IMR-90 (cell line): ENCODE measurements at regions not wholly inside any gene's neighbourhood (a gene's known extent, or its start where the extent isn't known, plus 50 kb on each side); places are given as distances from the start of the nearest gene placed in this dataset.

ENCODE experiments used
- ATAC-seq: fragments of 200-7000 bp; cut with Tn5 transposase; 2 replicates; pipeline ENCODE4 v1.9.1; 2020; ENCODE audit warnings: low read depth, mild to moderate bottlenecking, moderate library complexity
- BruUV-seq: library from RNA; stranded (reverse); fragments of 400-500 nt; replicated peaks from 2 replicates; lab custom pipeline; 2021; lab: Mats Ljungman, UMichigan
- CTCF ChIA-PET: fragments of 300-600 bp; formaldehyde crosslinking; extraction: SDS; loops from one replicate; lab custom pipeline; 2021; ENCODE audit warnings: antibody characterized with exemption; lab: Yijun Ruan, JAX
- POLR2A ChIA-PET: fragments of 300-600 bp; sonication (Branson Sonifier 250); formaldehyde crosslinking; loops from one replicate; lab custom pipeline; 2022; ENCODE audit warnings: antibody characterized with exemption; ENCODE audit not compliant: unreplicated experiment; lab: Charles Lee
- DNase-seq: peaks from one replicate; pipeline ENCODE4 v3.0.0; 2013
- H2AFZ ChIP-seq: replicated peaks from 2 replicates; pipeline ENCODE3; 2013; ENCODE audit warnings: low read length, mild to moderate bottlenecking; ENCODE audit not compliant: poor library complexity
- H2AK5ac ChIP-seq: 2 replicates; pipeline ENCODE4 v1.6.1; 2013; ENCODE audit warnings: low read depth, low read length, inconsistent platforms
- H2AK9ac ChIP-seq: replicated peaks from 2 replicates; pipeline ENCODE3; 2013; ENCODE audit warnings: mild to moderate bottlenecking, low read depth, low read length, moderate library complexity; ENCODE audit not compliant: poor library complexity
- H2BK120ac ChIP-seq: 2 replicates; pipeline ENCODE4 v1.6.1; 2013; ENCODE audit warnings: low read depth, low read length, inconsistent platforms
- H2BK15ac ChIP-seq: 3 replicates; pipeline ENCODE4 v1.6.1; 2013; ENCODE audit warnings: low read depth, low read length, inconsistent platforms
- H2BK20ac ChIP-seq: 2 replicates; pipeline ENCODE4 v1.6.1; 2013; ENCODE audit warnings: low read depth, mild to moderate bottlenecking, inconsistent platforms, low read length, moderate library complexity
- H2BK5ac ChIP-seq: 2 replicates; pipeline ENCODE4 v1.6.1; 2013; ENCODE audit warnings: mild to moderate bottlenecking, low read depth, low read length, inconsistent platforms; ENCODE audit not compliant: poor library complexity, severe bottlenecking
- H3K14ac ChIP-seq: replicated peaks from 2 replicates; pipeline ENCODE4 v1.6.1; 2013; ENCODE audit warnings: low read depth, low read length, inconsistent platforms
- H3K18ac ChIP-seq: 2 replicates; pipeline ENCODE4 v1.6.1; 2013; ENCODE audit warnings: low read depth, low read length, control low read depth
- H3K23ac ChIP-seq: 2 replicates; pipeline ENCODE4 v1.6.1; 2013; ENCODE audit warnings: low read depth, low read length, inconsistent platforms
- H3K27ac ChIP-seq: 2 replicates; pipeline ENCODE4 v1.5.1; 2013; ENCODE audit warnings: mild to moderate bottlenecking, control low read depth, low read length; ENCODE audit not compliant: insufficient read depth
- H3K27me3 ChIP-seq: 2 replicates; pipeline ENCODE4 v1.6.1; 2013; ENCODE audit warnings: low read length; ENCODE audit not compliant: control insufficient read depth, insufficient read depth
- H3K36me3 ChIP-seq: 2 replicates; pipeline ENCODE4 v1.6.1; 2013; ENCODE audit warnings: low read length, mixed read lengths; ENCODE audit not compliant: control insufficient read depth, insufficient read depth
- H3K4ac ChIP-seq: 2 replicates; pipeline ENCODE4 v1.6.1; 2013; ENCODE audit warnings: low read depth, low read length, inconsistent platforms
- H3K4me1 ChIP-seq: 2 replicates; pipeline ENCODE4 v1.6.1; 2013; ENCODE audit warnings: low read length, mixed read lengths; ENCODE audit not compliant: control insufficient read depth, insufficient read depth
- H3K4me2 ChIP-seq: 2 replicates; pipeline ENCODE4 v1.6.1; 2013; ENCODE audit warnings: low read depth, mild to moderate bottlenecking, control low read depth, low read length, moderate library complexity
- H3K4me3 ChIP-seq: 2 replicates; pipeline ENCODE4 v1.5.1; 2013; ENCODE audit warnings: low read depth, mild to moderate bottlenecking, control low read depth, low read length, moderate library complexity; ENCODE audit not compliant: insufficient read depth
- H3K56ac ChIP-seq: 2 replicates; pipeline ENCODE4 v1.6.1; 2013; ENCODE audit warnings: low read length, inconsistent platforms; ENCODE audit not compliant: insufficient read depth; ENCODE audit errors: extremely low read depth
- H3K79me1 ChIP-seq, 2 experiments: 2 replicates each; pipeline ENCODE4 v1.6.1; 2013; ENCODE audit warnings: low read length in 2 of 2, inconsistent platforms in 1 of 2, low read depth in 1 of 2
- H3K9ac ChIP-seq: 2 replicates; pipeline ENCODE4 v1.6.1; 2013; ENCODE audit warnings: low read depth, low read length, control low read depth
- H3K9me1 ChIP-seq: 2 replicates; pipeline ENCODE4 v1.6.1; 2013; ENCODE audit warnings: low read length, inconsistent platforms; ENCODE audit not compliant: insufficient read depth
- H3K9me3 ChIP-seq: 2 replicates; pipeline ENCODE4 v1.6.1; 2013; ENCODE audit warnings: low read length; ENCODE audit not compliant: control insufficient read depth, insufficient read depth
- H4K20me1 ChIP-seq: 2 replicates; pipeline ENCODE4 v1.6.1; 2013; ENCODE audit warnings: low read length, inconsistent platforms; ENCODE audit not compliant: insufficient read depth
- H4K5ac ChIP-seq: 2 replicates; pipeline ENCODE4 v1.6.1; 2013; ENCODE audit warnings: mild to moderate bottlenecking, low read depth, low read length, control low read depth
- H4K8ac ChIP-seq, 2 experiments: 2 replicates each; pipeline ENCODE4 v1.6.1; 2013; ENCODE audit warnings: low read depth in 2 of 2, low read length in 2 of 2, control low read depth in 1 of 2, inconsistent platforms in 1 of 2
- H4K91ac ChIP-seq: 2 replicates; pipeline ENCODE4 v1.6.1; 2013; ENCODE audit warnings: low read depth, low read length, inconsistent platforms; ENCODE audit not compliant: insufficient read depth
- BHLHE40 ChIP-seq: fragments of 150-350 bp; IDR thresholded peaks from 2 replicates; pipeline ENCODE4 v1.6.1; 2016; ENCODE audit warnings: mild to moderate bottlenecking, low read depth, low read length
- CHD1 ChIP-seq: IDR thresholded peaks from 2 replicates; pipeline ENCODE4 v1.6.1; 2012; ENCODE audit warnings: low read depth, low read length, improper control_type of control experiment
- CTCF ChIP-seq: conservative IDR thresholded peaks from 2 replicates; pipeline ENCODE4 v1.5.1; 2012; ENCODE audit warnings: mild to moderate bottlenecking, low read depth, low read length, improper control_type of control experiment
- ELK1 ChIP-seq: fragments of 150-350 bp; IDR thresholded peaks from 2 replicates; pipeline ENCODE4 v1.6.1; 2016; ENCODE audit warnings: low read depth, mild to moderate bottlenecking, low read length, moderate library complexity, borderline replicate concordance
- FOS ChIP-seq: fragments of 150-350 bp; IDR thresholded peaks from 2 replicates; pipeline ENCODE4 v1.6.1; 2016; ENCODE audit warnings: low read depth, low read length
- MXI1 ChIP-seq: IDR thresholded peaks from 2 replicates; pipeline ENCODE4 v1.6.1; 2012; ENCODE audit warnings: low read depth, mild to moderate bottlenecking, low read length, moderate library complexity, borderline replicate concordance
- RCOR1 ChIP-seq: IDR thresholded peaks from 2 replicates; pipeline ENCODE4 v1.6.1; 2012; ENCODE audit warnings: mild to moderate bottlenecking, low read length, improper control_type of control experiment; ENCODE audit not compliant: insufficient replicate concordance
- RFX5 ChIP-seq: IDR thresholded peaks from 2 replicates; pipeline ENCODE4 v1.8.0; 2012; ENCODE audit warnings: low read depth, mild to moderate bottlenecking, low read length, moderate library complexity
- SMC3 ChIP-seq: fragments of 150-350 bp; IDR thresholded peaks from 2 replicates; pipeline ENCODE4 v1.6.1; 2016; ENCODE audit warnings: low read depth, mild to moderate bottlenecking, antibody characterized with exemption, low read length, moderate library complexity
- WGBS, 2 experiments: methylation state at CpG; one replicate each; pipeline versions ENCODE4 v1.1.5 to v1.1.7; 2013; ENCODE audit warnings: missing lambda C conversion rate in 2 of 2; ENCODE audit not compliant: insufficient read length in 1 of 2; ENCODE audit errors: extremely low coverage in 2 of 2; 5-methylcytosine and 5-hydroxymethylcytosine counted together
- dilution Hi-C: fragments of 300-500 bp; cut with HindIII; formaldehyde crosslinking; loops from one replicate; pipeline ENCODE4 v1.14.3; 2018; ENCODE audit warnings: low sequenced_read_pairs; ENCODE audit not compliant: unreplicated experiment
- in situ Hi-C: fragments of 300-500 bp; cut with MboI; formaldehyde crosslinking; loops from 3 replicates; pipeline ENCODE4 v1.14.3; 2019; ENCODE audit warnings: low sequenced_read_pairs, inconsistent platforms, mixed read lengths
- intact Hi-C: fragments of 100-400 bp; cut with micrococcal nuclease; formaldehyde crosslinking; loops from 2 replicates; pipeline ENCODE4 v1.10.0; 2022

- ChIA-PET POLR2A (no interaction called here), CTCF (interaction anchor here (0.6 kb wide), 1 partner anchor 23 kb away, joined by 3 read pairs; no protein-coding TSS in a partner anchor)
- H3K27ac ChIP-seq: no peak overlapping the region
- no peak overlapping the region for H2BK15ac ChIP-seq
- H3K9ac ChIP-seq: no peak overlapping the region
- no TSS peak for BruUV-seq
- H3K14ac ChIP-seq: no peak overlapping the region
- no peak overlapping the region for H2AK9ac ChIP-seq
- no peak overlapping the region for H4K8ac ChIP-seq
- no peak overlapping the region for H3K56ac ChIP-seq
- no peak overlapping the region for H3K4me3 ChIP-seq
- no peak overlapping the region for H4K5ac ChIP-seq
- intact Hi-C loops (no loop called here), in situ Hi-C loops (no loop called here), dilution Hi-C loops (no loop called here)
- H2AK5ac ChIP-seq: no peak overlapping the region
- H3K27me3 ChIP-seq: peaks cover 11% of the 10 kb centered on the region
- no peak for TF ChIP-seq FOS
- no peak for TF ChIP-seq BHLHE40
- TF ChIP-seq RCOR1: no peak
- no peak for TF ChIP-seq SMC3
- no peak for TF ChIP-seq MXI1
- no peak for TF ChIP-seq CTCF
- no peak for TF ChIP-seq RFX5
- no peak for TF ChIP-seq ELK1
- TF ChIP-seq CHD1: no peak
- no peak for ATAC-seq
- H3K4ac ChIP-seq: no peak overlapping the region
- H3K36me3 ChIP-seq: no peaks in the 10 kb centered on the region
- H3K9me1 ChIP-seq: no peaks in the 10 kb centered on the region
- no peak overlapping the region for H4K91ac ChIP-seq
- H3K18ac ChIP-seq: no peak overlapping the region
- no peaks in the 10 kb centered on the region for H3K9me3 ChIP-seq
- no peak overlapping the region for H3K4me2 ChIP-seq
- H2AFZ ChIP-seq: no peak overlapping the region
- no peak overlapping the region for H2BK120ac ChIP-seq
- H4K20me1 ChIP-seq: no peaks in the 10 kb centered on the region
- no peak overlapping the region for H2BK5ac ChIP-seq
- H3K79me1 ChIP-seq: no peaks in the 10 kb centered on the region
- H3K23ac ChIP-seq: no peak overlapping the region
- DNase-seq: no peak
- no peak overlapping the region for H2BK20ac ChIP-seq
- peaks cover 2% of the 10 kb centered on the region; the same call in 1 of the 2 replicates for H3K4me1 ChIP-seq
- WGBS, 2 experiments: no CpG with 5 or more reads among the region's 4 CpGs
Measured at GRCh38 chr6:142545147-142545546, 243.3 kb downstream of the ADGRG6 start.
